GM11168 (cell line): ENCODE measurements at regions not wholly inside any gene's neighbourhood (a gene's known extent, or its start where the extent isn't known, plus 50 kb on each side); places are given as distances from the start of the nearest gene placed in this dataset.
"Not testable (repeated sequence)": the region's sequence is repeated elsewhere in the genome, so short reads cannot be mapped to it uniquely, and the experiment has no call there.

Experiments
- in situ Hi-C: fragments of 300-500 bp; cut with MboI; formaldehyde crosslinking; loops from one replicate; pipeline ENCODE4 v1.12.0; 2022; ENCODE audit warnings: low sequenced_read_pairs; ENCODE audit not compliant: unreplicated experiment

GRCh38 chr2:111382507-111382906 is 261.8 kb downstream of the BCL2L11 start:
- in situ Hi-C loops = not testable (repeated sequence)

- in situ Hi-C loops = not testable (repeated sequence)
Measured at GRCh38 chr2:111383311-111383710, 262.6 kb downstream of the BCL2L11 start.

- in situ Hi-C loops = not testable (repeated sequence)
Measured at GRCh38 chr2:111385226-111385957, 264.7 kb downstream of the BCL2L11 start.

GRCh38 chr2:111390605-111391004 is 269.9 kb downstream of the BCL2L11 start:
- in situ Hi-C loops = not testable (repeated sequence)

GRCh38 chr2:111395350-111396128 is 274.8 kb downstream of the BCL2L11 start:
- in situ Hi-C loops = not testable (repeated sequence)

GRCh38 chr2:111400598-111401253 is 280.0 kb downstream of the BCL2L11 start:
- in situ Hi-C loops = not testable (repeated sequence)

- in situ Hi-C loops = not testable (repeated sequence)
Measured at GRCh38 chr2:111401270-111402140, 280.8 kb downstream of the BCL2L11 start.

- in situ Hi-C loops = not testable (repeated sequence)
Measured at GRCh38 chr2:111402450-111402849, 281.7 kb downstream of the BCL2L11 start.

GRCh38 chr2:111403287-111403686 is 282.6 kb downstream of the BCL2L11 start:
- in situ Hi-C loops = not testable (repeated sequence)

GRCh38 chr2:111406616-111407015 is 285.9 kb downstream of the BCL2L11 start:
- in situ Hi-C loops = not testable (repeated sequence)

- in situ Hi-C loops = not testable (repeated sequence)
Measured at GRCh38 chr2:111407632-111408194, 287.0 kb downstream of the BCL2L11 start.

- in situ Hi-C loops = not testable (repeated sequence)
Measured at GRCh38 chr2:111410868-111411406, 290.2 kb downstream of the BCL2L11 start.

GRCh38 chr2:111411867-111412681 is 291.4 kb downstream of the BCL2L11 start:
- in situ Hi-C loops = not testable (repeated sequence)

GRCh38 chr2:111412841-111413650 is 292.3 kb downstream of the BCL2L11 start:
- in situ Hi-C loops = not testable (repeated sequence)

GRCh38 chr2:111413950-111414349 is 293.2 kb downstream of the BCL2L11 start:
- in situ Hi-C loops = not testable (repeated sequence)

- in situ Hi-C loops = not testable (repeated sequence)
Measured at GRCh38 chr2:111415765-111416743, 295.3 kb downstream of the BCL2L11 start.

- in situ Hi-C loops = not testable (repeated sequence)
Measured at GRCh38 chr2:111417026-111417425, 296.3 kb downstream of the BCL2L11 start.
